ENCODE measurements at regions not wholly inside any gene's neighbourhood (a gene's known extent, or its start where the extent isn't known, plus 50 kb on each side); places are given as distances from the start of the nearest gene placed in this dataset.
"Not testable (repeated sequence)": the region's sequence is repeated elsewhere in the genome, so short reads cannot be mapped to it uniquely, and the experiment has no call there.

- not testable (repeated sequence) for H3K9me3 ChIP-seq; H3K4me3 ChIP-seq; H3K27me3 ChIP-seq; H3K4me1 ChIP-seq; H3K36me3 ChIP-seq; DNase-seq (ENCODE audit: low spot score)
- peak overlapping the region in 1 of 2 donors; percentile 43 for H3K27ac ChIP-seq
Observed at GRCh38 chr7:32816409-32816948, 75.1 kb downstream of the KBTBD2 start.

GRCh38 chr7:32814779-32815178 lies 76.8 kb downstream of the KBTBD2 start:
- H3K4me1 ChIP-seq; H3K4me3 ChIP-seq; H3K36me3 ChIP-seq; H3K27me3 ChIP-seq; DNase-seq (ENCODE audit: low spot score); H3K27ac ChIP-seq; H3K9me3 ChIP-seq: not testable (repeated sequence)

- Histone ChIP-seq H3K4me1 (no peaks in the 10 kb centered on the region), H3K9me3 (no peaks in the 10 kb centered on the region), H3K36me3 (no peaks in the 10 kb centered on the region), H3K27me3 (no peaks in the 10 kb centered on the region), H3K27ac (no peak overlapping the region), H3K4me3 (no peak overlapping the region)
- TF ChIP-seq CTCF (IDR thresholded peaks at IDR 0.05): no peak
- no peak for DNase-seq (ENCODE audit: low spot score)
Observed at GRCh38 chr7:32809871-32810270, 81.7 kb downstream of the KBTBD2 start.

GRCh38 chr7:32809347-32809746 lies 82.2 kb downstream of the KBTBD2 start:
- no peak for DNase-seq (ENCODE audit: low spot score)
- Histone ChIP-seq H3K27ac (no peak overlapping the region), H3K4me1 (no peaks in the 10 kb centered on the region), H3K9me3 (no peaks in the 10 kb centered on the region), H3K27me3 (no peaks in the 10 kb centered on the region), H3K4me3 (no peak overlapping the region), H3K36me3 (no peaks in the 10 kb centered on the region)
- TF ChIP-seq CTCF (IDR thresholded peaks at IDR 0.05): no peak

- TF ChIP-seq CTCF (IDR thresholded peaks at IDR 0.05): no peak
- no peak for DNase-seq (ENCODE audit: low spot score)
- no peaks in the 10 kb centered on the region for H3K9me3 ChIP-seq
- H3K4me1 ChIP-seq: no peaks in the 10 kb centered on the region
- H3K27ac ChIP-seq: no peak overlapping the region
- H3K27me3 ChIP-seq: no peaks in the 10 kb centered on the region
- H3K36me3 ChIP-seq: no peaks in the 10 kb centered on the region
- no peak overlapping the region for H3K4me3 ChIP-seq
Observed at GRCh38 chr7:32803406-32804141, 88.0 kb downstream of the KBTBD2 start.

- DNase-seq (ENCODE audit: low spot score): no peak
- H3K4me1 ChIP-seq: no peaks in the 10 kb centered on the region
- H3K4me3 ChIP-seq: no peak overlapping the region
- H3K27ac ChIP-seq: no peak overlapping the region
- TF ChIP-seq CTCF (IDR thresholded peaks at IDR 0.05): no peak
- H3K36me3 ChIP-seq: no peaks in the 10 kb centered on the region
- no peaks in the 10 kb centered on the region for H3K27me3 ChIP-seq
- H3K9me3 ChIP-seq: no peaks in the 10 kb centered on the region
Observed at GRCh38 chr7:32802305-32802910, 89.2 kb downstream of the KBTBD2 start.

GRCh38 chr7:32793053-32793452 lies 98.5 kb downstream of the KBTBD2 start:
- not testable (repeated sequence) for H3K4me1 ChIP-seq; H3K27ac ChIP-seq; H3K4me3 ChIP-seq; DNase-seq (ENCODE audit: low spot score); H3K9me3 ChIP-seq; H3K36me3 ChIP-seq; H3K27me3 ChIP-seq

- not testable (repeated sequence) for H3K4me3 ChIP-seq; H3K27ac ChIP-seq; H3K36me3 ChIP-seq; H3K4me1 ChIP-seq; H3K9me3 ChIP-seq; DNase-seq (ENCODE audit: low spot score); H3K27me3 ChIP-seq
Observed at GRCh38 chr7:32790766-32791430, 100.7 kb downstream of the KBTBD2 start.

- not testable (repeated sequence) for DNase-seq (ENCODE audit: low spot score); H3K36me3 ChIP-seq; H3K27me3 ChIP-seq; H3K27ac ChIP-seq; H3K4me3 ChIP-seq; H3K9me3 ChIP-seq; H3K4me1 ChIP-seq
Observed at GRCh38 chr7:32789266-32789665, 102.3 kb downstream of the KBTBD2 start.

GRCh38 chr7:32788174-32788573 lies 103.4 kb downstream of the KBTBD2 start:
- not testable (repeated sequence) for H3K27me3 ChIP-seq; H3K36me3 ChIP-seq; H3K4me3 ChIP-seq; H3K9me3 ChIP-seq; H3K4me1 ChIP-seq; DNase-seq (ENCODE audit: low spot score); H3K27ac ChIP-seq

All from right atrium auricular region (tissue), 2 donors.